ENCODE measurements at regions not wholly inside any gene's neighbourhood (a gene's known extent, or its start where the extent isn't known, plus 50 kb on each side); places are given as distances from the start of the nearest gene placed in this dataset.

GRCh38 chr3:7847521-7847920, 654.1 kb upstream of the LMCD1 start:
- Mint-ChIP-seq H3K9me3 (no peaks in the 10 kb centered on the region), H3K27ac (no peak overlapping the region), H3K4me1 (peaks cover 3% of the 10 kb centered on the region), H3K36me3 (ENCODE audit: low read depth) (no peaks in the 10 kb centered on the region), H3K4me3 (no peak overlapping the region), H3K27me3 (ENCODE audit: low read depth) (peaks cover 4% of the 10 kb centered on the region)
- no peak for TF ChIP-seq CTCF (IDR thresholded peaks at IDR 0.05; ENCODE audit: unreplicated experiment in 3 of 3)

GRCh38 chr3:7854266-7854665, 647.4 kb upstream of the LMCD1 start:
- no peak overlapping the region for H3K4me3 Mint-ChIP-seq
- TF ChIP-seq CTCF (IDR thresholded peaks at IDR 0.05; ENCODE audit: unreplicated experiment in 3 of 3) = no peak
- H3K4me1 Mint-ChIP-seq = no peaks in the 10 kb centered on the region
- no peaks in the 10 kb centered on the region for H3K27me3 Mint-ChIP-seq (ENCODE audit: low read depth)
- H3K9me3 Mint-ChIP-seq = no peaks in the 10 kb centered on the region
- H3K27ac Mint-ChIP-seq = no peak overlapping the region
- H3K36me3 Mint-ChIP-seq (ENCODE audit: low read depth) = no peaks in the 10 kb centered on the region

- no peak for TF ChIP-seq CTCF (IDR thresholded peaks at IDR 0.05; ENCODE audit: unreplicated experiment in 3 of 3)
- Mint-ChIP-seq H3K36me3 (ENCODE audit: low read depth) (no peaks in the 10 kb centered on the region), H3K27me3 (ENCODE audit: low read depth) (no peaks in the 10 kb centered on the region), H3K9me3 (no peaks in the 10 kb centered on the region), H3K4me3 (no peak overlapping the region), H3K27ac (no peak overlapping the region), H3K4me1 (no peaks in the 10 kb centered on the region)
Observed at GRCh38 chr3:7854721-7855120, 646.9 kb upstream of the LMCD1 start.

GRCh38 chr3:7865611-7866010, 636.0 kb upstream of the LMCD1 start:
- no peak overlapping the region for H3K4me3 Mint-ChIP-seq
- no peak for TF ChIP-seq CTCF (IDR thresholded peaks at IDR 0.05; ENCODE audit: unreplicated experiment in 3 of 3)
- H3K9me3 Mint-ChIP-seq = no peaks in the 10 kb centered on the region
- H3K4me1 Mint-ChIP-seq = peaks cover 2% of the 10 kb centered on the region
- peaks cover 5% of the 10 kb centered on the region for H3K27me3 Mint-ChIP-seq (ENCODE audit: low read depth)
- H3K27ac Mint-ChIP-seq = no peak overlapping the region
- H3K36me3 Mint-ChIP-seq (ENCODE audit: low read depth) = no peaks in the 10 kb centered on the region

GRCh38 chr3:7867587-7867986, 634.0 kb upstream of the LMCD1 start:
- no peak overlapping the region for H3K27ac Mint-ChIP-seq
- TF ChIP-seq CTCF (IDR thresholded peaks at IDR 0.05; ENCODE audit: unreplicated experiment in 3 of 3) = no peak
- H3K36me3 Mint-ChIP-seq (ENCODE audit: low read depth) = no peaks in the 10 kb centered on the region
- H3K4me1 Mint-ChIP-seq = peaks cover 11% of the 10 kb centered on the region
- no peak overlapping the region for H3K4me3 Mint-ChIP-seq
- H3K27me3 Mint-ChIP-seq (ENCODE audit: low read depth) = no peaks in the 10 kb centered on the region
- H3K9me3 Mint-ChIP-seq = no peaks in the 10 kb centered on the region

- no peaks in the 10 kb centered on the region for H3K27me3 Mint-ChIP-seq (ENCODE audit: low read depth)
- H3K4me3 Mint-ChIP-seq = no peak overlapping the region
- peak overlapping the region in 1 of 3 experiments; percentile 35 for H3K27ac Mint-ChIP-seq
Observed at GRCh38 chr3:7871003-7871560, 630.5 kb upstream of the LMCD1 start.

More at GRCh38 chr3:7871003-7871560, 630.5 kb upstream of the LMCD1 start:
- Mint-ChIP-seq H3K36me3 (ENCODE audit: low read depth) (no peaks in the 10 kb centered on the region), H3K9me3 (no peaks in the 10 kb centered on the region), H3K4me1 (peaks cover 11% of the 10 kb centered on the region)
- TF ChIP-seq CTCF (IDR thresholded peaks at IDR 0.05; ENCODE audit: unreplicated experiment in 3 of 3) = no peak

All from nephron (organoid).